Psoas muscle (tissue), 7 donors: ENCODE measurements at regions not wholly inside any gene's neighbourhood (a gene's known extent, or its start where the extent isn't known, plus 50 kb on each side); places are given as distances from the start of the nearest gene placed in this dataset.

Source experiments
- ATAC-seq, 4 donors: fragments of 200-7000 bp; cut with Tn5 transposase; one replicate each; pipeline ENCODE4 v1.9.1; 2020; ENCODE audit warnings: moderate library complexity in 3 of 4, mild to moderate bottlenecking in 2 of 4
- DNase-seq, 2 donors: peaks; one replicate each; pipeline ENCODE4 v3.0.0-alpha.2; 2020
- H3K27ac ChIP-seq: fragments of 200-600 bp; one replicate; pipeline ENCODE4 v1.8.0; 2022
- H3K27me3 ChIP-seq, 3 donors: fragments of 200-600 bp in 1 of 3; one replicate each; pipeline versions ENCODE4 v1.6.1 to v1.8.0; 2013 to 2022; ENCODE audit warnings: low read length in 2 of 3, mild to moderate bottlenecking in 2 of 3, moderate library complexity in 1 of 3; ENCODE audit not compliant: insufficient read depth in 3 of 3
- H3K36me3 ChIP-seq, 2 donors: fragments of 200-600 bp in 1 of 2; one replicate each; pipeline versions ENCODE4 v1.6.1 to v1.8.0; 2013 to 2022; ENCODE audit warnings: low read depth in 1 of 2, mild to moderate bottlenecking in 1 of 2, moderate library complexity in 1 of 2; ENCODE audit not compliant: insufficient read depth in 1 of 2
- H3K4me1 ChIP-seq: fragments of 200-600 bp; one replicate; pipeline ENCODE4 v1.8.0; 2022
- H3K4me3 ChIP-seq: fragments of 200-600 bp; one replicate; pipeline ENCODE4 v1.8.0; 2022; ENCODE audit warnings: mild to moderate bottlenecking
- H3K9me3 ChIP-seq: fragments of 200-600 bp; one replicate; pipeline ENCODE4 v1.8.0; 2022
- WGBS, 3 donors: extraction: QIAGEN DNeasy Blood & Tissue Kit; methylation state at CpG; one replicate each; pipeline versions ENCODE4 v1.1.6 to v1.1.7; 2013; 5-methylcytosine and 5-hydroxymethylcytosine counted together
- intact Hi-C, 2 donors: fragments of 100-400 bp; cut with DNase I; formaldehyde crosslinking; loops; one replicate each; pipeline versions ENCODE4 v1.11.0 to v1.14.2; 2022
- TF ChIP-seq, protein P1 (sequence below): fragments of 200-600 bp; IDR thresholded peaks from one replicate; pipeline ENCODE4 v1.8.0; 2022; ENCODE audit warnings: antibody characterized with exemption
- donor health status: healthy with polysubstance abuse.
- donor health status: DM: no; HTN: no; CAD: no; lungs with moderate emphysema.
- donor health status: Bipolar disorder and iron deficiency.
- donor health status: healthy.
- donor health status: DM: yes; HTN: yes; CAD: no.
- donor health status: DM: no; HTN: no; CAD: no.
- donor health status: DM: yes; HTN: yes; CAD: no.

DNA sequence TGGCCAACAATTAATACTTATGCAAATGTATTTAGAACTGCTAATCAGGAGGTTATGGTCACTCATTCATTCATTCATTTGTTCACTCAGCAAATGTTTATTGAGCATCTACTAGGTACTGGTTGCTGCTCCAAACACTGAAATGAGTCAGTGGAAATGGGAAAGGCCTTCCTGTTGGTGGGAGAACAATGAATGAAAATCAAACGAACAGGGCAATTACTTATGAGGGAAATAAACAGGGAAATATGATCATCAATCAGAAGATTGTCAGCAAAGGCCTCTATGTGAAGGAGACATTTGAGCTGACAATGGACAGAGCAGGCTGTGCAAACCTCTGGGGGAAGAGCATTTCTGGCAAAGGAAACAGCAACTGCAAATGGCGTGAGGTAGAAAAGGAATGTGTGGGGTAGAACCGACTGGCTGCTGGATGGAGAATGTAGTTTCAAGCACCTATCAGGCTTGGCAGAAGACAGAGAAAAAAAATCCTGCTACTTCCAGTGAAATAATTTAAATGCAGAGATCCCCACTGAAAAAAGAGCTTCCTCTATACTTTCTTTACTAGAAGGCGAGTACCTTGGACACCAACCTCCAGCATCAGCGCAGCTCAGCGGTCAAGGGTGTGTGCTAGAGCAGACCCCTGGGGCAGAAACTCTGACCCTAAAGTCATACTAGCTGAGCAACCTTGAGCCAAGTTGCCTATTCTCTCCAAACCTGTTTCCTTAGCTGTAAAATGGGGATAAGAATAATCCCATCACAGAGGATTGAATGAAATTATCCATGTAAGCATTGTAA is 108.8 kb upstream of the EEPD1 start:
- no peaks in the 10 kb centered on the region for H3K36me3 ChIP-seq
- TF ChIP-seq, protein P1, sequence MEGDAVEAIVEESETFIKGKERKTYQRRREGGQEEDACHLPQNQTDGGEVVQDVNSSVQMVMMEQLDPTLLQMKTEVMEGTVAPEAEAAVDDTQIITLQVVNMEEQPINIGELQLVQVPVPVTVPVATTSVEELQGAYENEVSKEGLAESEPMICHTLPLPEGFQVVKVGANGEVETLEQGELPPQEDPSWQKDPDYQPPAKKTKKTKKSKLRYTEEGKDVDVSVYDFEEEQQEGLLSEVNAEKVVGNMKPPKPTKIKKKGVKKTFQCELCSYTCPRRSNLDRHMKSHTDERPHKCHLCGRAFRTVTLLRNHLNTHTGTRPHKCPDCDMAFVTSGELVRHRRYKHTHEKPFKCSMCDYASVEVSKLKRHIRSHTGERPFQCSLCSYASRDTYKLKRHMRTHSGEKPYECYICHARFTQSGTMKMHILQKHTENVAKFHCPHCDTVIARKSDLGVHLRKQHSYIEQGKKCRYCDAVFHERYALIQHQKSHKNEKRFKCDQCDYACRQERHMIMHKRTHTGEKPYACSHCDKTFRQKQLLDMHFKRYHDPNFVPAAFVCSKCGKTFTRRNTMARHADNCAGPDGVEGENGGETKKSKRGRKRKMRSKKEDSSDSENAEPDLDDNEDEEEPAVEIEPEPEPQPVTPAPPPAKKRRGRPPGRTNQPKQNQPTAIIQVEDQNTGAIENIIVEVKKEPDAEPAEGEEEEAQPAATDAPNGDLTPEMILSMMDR, result no peak
- H3K27me3 ChIP-seq, result no peaks in the 10 kb centered on the region
- H3K27ac ChIP-seq, result peak overlapping the region; percentile 27
- no peaks in the 10 kb centered on the region for H3K9me3 ChIP-seq
- 53 to 57% (median 57%) methylated on average over 6 of the region's 6 CpGs for WGBS, 3 donors
- no peak for ATAC-seq
- peaks cover 37% of the 10 kb centered on the region for H3K4me1 ChIP-seq
- no peak overlapping the region for H3K4me3 ChIP-seq
- no peak for DNase-seq
- intact Hi-C loops, result no loop called here

DNA sequence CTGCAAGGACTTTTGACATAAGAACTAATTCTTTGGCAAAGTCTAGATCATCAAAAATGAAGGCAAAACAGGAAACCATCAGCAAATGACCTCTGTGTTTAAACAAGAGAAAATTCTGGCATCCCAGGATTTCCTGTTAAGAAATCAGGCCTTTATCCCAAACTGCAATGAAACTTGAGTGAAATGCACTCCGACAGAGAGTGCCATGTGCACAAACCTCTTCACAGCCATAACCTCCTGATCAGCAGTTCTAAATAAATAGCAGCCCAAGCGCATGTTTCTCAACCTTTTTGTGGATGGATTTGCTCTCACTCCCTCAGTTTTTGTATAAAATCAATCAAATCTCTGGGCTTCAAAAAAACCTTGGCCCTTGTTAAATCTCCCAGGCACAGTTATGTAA is 107.7 kb upstream of the EEPD1 start:
- TF ChIP-seq, protein P1, result no peak
- 32 to 44% (median 36%) methylated on average over 2 of the region's 2 CpGs for WGBS, 3 donors
- no peaks in the 10 kb centered on the region for H3K27me3 ChIP-seq
- no peak for DNase-seq
- peak overlapping the region; percentile 75 for H3K27ac ChIP-seq
- peaks cover 43% of the 10 kb centered on the region for H3K4me1 ChIP-seq
- H3K36me3 ChIP-seq, result no peaks in the 10 kb centered on the region
- intact Hi-C loops, result loop anchor here (5.0 kb wide), 2 partner anchors 52 to 72 kb away; no protein-coding TSS in a partner anchor
- no peak for ATAC-seq
- H3K4me3 ChIP-seq, result no peak overlapping the region
- H3K9me3 ChIP-seq, result no peaks in the 10 kb centered on the region

DNA sequence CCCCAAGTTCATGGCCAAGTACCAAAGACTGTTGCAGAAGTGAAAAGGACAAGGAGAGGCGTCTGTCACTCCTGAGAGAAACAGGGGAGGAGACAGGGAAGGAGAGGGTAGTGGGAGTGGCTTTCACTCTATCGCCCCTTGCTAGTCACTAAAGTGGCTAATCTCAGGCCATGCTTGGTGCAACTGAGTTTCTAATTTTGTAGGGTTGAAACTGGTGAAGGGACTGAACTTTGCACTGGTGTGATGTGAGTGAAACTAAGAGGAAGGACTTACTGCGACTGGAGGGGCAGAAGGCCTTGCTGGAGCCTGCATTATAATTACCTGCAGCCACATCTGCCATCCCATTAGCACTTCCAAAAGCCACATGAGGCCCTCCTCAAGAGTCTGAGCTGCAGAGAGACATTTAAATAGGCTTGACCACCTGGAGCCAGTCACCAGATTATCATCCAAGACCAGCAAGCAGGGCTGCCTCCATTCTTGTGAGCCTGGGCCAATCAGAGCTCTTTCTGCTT is 107.2 kb upstream of the EEPD1 start:
- Histone ChIP-seq H3K27me3 (no peaks in the 10 kb centered on the region), H3K4me3 (no peak overlapping the region), H3K9me3 (no peaks in the 10 kb centered on the region), H3K4me1 (peaks cover 43% of the 10 kb centered on the region), H3K27ac (peak overlapping the region; percentile 75), H3K36me3 (no peaks in the 10 kb centered on the region)
- TF ChIP-seq, protein P1, result no peak
- ATAC-seq (no peak), DNase-seq (no peak)
- WGBS, 3 donors, result 57 to 87% (median 61%) methylated on average over 3 of the region's 3 CpGs
- intact Hi-C loops, result loop anchor here (5.0 kb wide), 2 partner anchors 51 to 71 kb away; no protein-coding TSS in a partner anchor

DNA sequence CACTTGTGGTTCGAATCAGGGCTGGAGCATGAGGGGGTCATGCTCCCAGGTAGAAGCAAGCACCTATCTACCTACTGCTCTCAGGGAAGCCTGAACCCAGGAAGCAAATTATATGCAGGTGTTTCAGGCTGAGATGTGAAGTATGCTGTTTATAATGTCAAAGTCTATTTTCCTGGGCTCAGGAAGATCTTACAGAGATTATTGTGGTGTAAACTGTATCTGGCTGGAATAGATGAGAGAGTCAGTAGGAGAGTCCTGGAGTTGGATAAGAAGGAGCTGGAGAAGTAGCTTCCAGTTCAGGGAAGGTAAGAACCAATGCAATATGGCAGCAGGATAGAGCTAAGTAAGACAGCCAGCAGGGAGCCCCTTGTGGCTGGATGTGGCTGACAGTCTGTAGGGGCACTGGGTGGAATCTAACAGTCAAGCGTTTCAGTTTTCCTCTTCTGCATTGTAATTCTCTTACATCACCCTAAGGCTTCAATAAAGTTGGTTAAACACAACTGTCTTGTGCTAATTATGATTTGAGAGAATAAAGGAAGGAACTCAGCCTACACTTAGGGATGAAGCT is 105.9 kb upstream of the EEPD1 start:
- intact Hi-C loops, result loop anchor here (5.0 kb wide), 2 partner anchors 50 to 70 kb away; no protein-coding TSS in a partner anchor
- ATAC-seq (peak; percentile 13 to 46 (median 34)), DNase-seq (no peak)
- peaks cover 48% of the 10 kb centered on the region for H3K4me1 ChIP-seq
- H3K27me3 ChIP-seq, result no peaks in the 10 kb centered on the region
- TF ChIP-seq, protein P1, result peak; percentile 34
- WGBS, 3 donors, result 78 to 88% (median 78%) methylated on average over 2 of the region's 2 CpGs
- no peaks in the 10 kb centered on the region for H3K36me3 ChIP-seq
- no peak overlapping the region for H3K4me3 ChIP-seq
- H3K9me3 ChIP-seq, result no peaks in the 10 kb centered on the region
- H3K27ac ChIP-seq, result peak overlapping the region; percentile 75
